ENCODE measurements at regions not wholly inside any gene's neighbourhood (a gene's known extent, or its start where the extent isn't known, plus 50 kb on each side); places are given as distances from the start of the nearest gene placed in this dataset.

DNA sequence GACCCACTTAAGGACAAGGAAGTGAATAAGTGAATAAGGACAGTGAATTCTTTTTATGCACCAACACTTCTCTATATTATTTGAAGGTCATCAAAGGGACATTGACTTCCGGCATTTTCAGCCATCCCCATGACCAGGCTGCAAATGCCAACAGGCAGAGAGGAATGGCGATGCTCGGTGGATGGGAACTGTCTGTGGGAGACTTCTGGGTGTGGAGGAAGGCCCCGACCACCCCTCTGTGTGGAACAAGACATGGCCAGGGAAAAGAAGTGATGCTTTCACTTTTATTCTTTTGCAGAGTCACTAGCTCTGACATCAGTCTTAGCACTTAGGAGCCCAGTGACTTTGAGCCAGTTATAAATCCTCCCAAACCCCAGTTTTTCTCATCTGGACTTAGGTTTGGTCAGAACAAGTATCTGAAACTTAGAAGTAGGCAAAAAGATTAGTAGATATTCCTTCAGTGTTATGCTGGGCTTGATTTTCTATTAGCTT, 84.5 kb downstream of the KBTBD8 start:
- no peak overlapping the region for H3K4me3 ChIP-seq (replicated peaks; ENCODE audit: low read depth, low read length)
- no peak for DNase-seq (ENCODE audit: extremely low read depth, low read depth)
- TF ChIP-seq, protein P1, sequence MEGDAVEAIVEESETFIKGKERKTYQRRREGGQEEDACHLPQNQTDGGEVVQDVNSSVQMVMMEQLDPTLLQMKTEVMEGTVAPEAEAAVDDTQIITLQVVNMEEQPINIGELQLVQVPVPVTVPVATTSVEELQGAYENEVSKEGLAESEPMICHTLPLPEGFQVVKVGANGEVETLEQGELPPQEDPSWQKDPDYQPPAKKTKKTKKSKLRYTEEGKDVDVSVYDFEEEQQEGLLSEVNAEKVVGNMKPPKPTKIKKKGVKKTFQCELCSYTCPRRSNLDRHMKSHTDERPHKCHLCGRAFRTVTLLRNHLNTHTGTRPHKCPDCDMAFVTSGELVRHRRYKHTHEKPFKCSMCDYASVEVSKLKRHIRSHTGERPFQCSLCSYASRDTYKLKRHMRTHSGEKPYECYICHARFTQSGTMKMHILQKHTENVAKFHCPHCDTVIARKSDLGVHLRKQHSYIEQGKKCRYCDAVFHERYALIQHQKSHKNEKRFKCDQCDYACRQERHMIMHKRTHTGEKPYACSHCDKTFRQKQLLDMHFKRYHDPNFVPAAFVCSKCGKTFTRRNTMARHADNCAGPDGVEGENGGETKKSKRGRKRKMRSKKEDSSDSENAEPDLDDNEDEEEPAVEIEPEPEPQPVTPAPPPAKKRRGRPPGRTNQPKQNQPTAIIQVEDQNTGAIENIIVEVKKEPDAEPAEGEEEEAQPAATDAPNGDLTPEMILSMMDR (IDR thresholded peaks at IDR 0.05; ENCODE audit: low read depth, low read length, missing control alignments): no peak

DNA sequence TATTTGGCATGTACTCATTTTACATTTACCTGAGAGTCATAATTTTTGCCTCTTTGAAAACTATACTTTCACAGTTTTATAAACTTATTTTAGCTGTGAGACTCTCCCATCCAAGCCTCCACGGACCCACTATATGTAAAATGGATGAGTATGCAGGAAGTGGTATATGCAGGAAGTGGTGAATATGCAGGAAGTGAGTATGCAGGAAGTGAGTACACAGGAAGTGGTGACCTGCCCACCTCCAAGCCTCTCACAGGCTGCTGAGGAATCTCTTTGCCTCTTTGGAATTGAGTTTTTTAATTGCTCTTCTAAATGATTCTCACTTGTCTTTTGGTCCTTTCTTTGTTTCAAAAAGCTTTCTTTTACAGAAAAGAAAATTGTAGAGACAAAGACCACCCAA, 85.2 kb downstream of the KBTBD8 start:
- TF ChIP-seq, protein P1 (IDR thresholded peaks at IDR 0.05; ENCODE audit: low read depth, low read length, missing control alignments): no peak
- no peak overlapping the region for H3K4me3 ChIP-seq (replicated peaks; ENCODE audit: low read depth, low read length)
- peak; percentile 43 for DNase-seq (ENCODE audit: extremely low read depth, low read depth)

- TF ChIP-seq, protein P1 (IDR thresholded peaks at IDR 0.05; ENCODE audit: low read depth, low read length, missing control alignments): no peak
- H3K4me3 ChIP-seq (replicated peaks; ENCODE audit: low read depth, low read length): no peak overlapping the region
- no peak for DNase-seq (ENCODE audit: extremely low read depth, low read depth)
Measured at GRCh38 chr3:67087788-67088187, 89.7 kb downstream of the KBTBD8 start.

DNA sequence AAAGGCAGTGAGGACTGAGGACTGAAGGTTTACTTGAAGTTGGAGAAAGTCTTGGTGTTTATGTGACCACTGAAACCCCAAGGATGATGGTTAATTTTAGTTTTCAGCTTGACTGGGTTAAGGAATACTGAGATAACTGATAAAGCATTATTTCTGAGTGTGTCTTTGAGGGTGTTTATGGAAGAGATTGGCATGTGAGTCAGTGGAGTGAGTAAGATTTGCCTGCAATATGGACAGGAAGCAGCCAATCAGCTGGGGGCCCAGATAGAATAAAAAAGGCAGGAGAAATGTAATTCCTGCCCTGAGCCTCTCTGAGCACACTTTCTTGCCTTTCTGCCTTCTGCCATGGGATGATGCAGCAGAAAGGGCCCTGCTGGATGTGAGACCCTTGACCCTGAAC, 92.4 kb downstream of the KBTBD8 start:
- DNase-seq (ENCODE audit: extremely low read depth, low read depth): no peak
- no peak overlapping the region for H3K4me3 ChIP-seq (replicated peaks; ENCODE audit: low read depth, low read length)
- TF ChIP-seq, protein P1 (IDR thresholded peaks at IDR 0.05; ENCODE audit: low read depth, low read length, missing control alignments): no peak

DNA sequence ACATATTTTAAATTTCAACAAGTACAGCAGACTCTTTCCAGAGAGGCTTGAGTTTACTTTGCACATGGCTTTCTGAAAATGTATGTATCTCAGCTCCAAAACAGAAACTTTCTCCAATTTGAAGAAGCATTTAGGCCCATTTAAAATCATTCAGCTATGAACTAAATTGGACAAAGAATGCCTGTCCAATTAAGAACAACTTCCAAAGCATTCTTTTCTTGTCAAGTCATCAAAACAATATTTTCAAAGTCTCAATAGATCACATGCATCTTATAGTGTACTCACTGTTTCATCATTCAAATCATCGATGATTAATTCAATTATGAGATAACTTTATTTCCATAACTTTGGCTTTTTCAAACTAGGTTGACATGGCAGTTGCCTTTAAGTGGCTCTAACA, 95.2 kb downstream of the KBTBD8 start:
- H3K4me3 ChIP-seq (replicated peaks; ENCODE audit: low read depth, low read length): no peak overlapping the region
- no peak for DNase-seq (ENCODE audit: extremely low read depth, low read depth)
- TF ChIP-seq, protein P1 (IDR thresholded peaks at IDR 0.05; ENCODE audit: low read depth, low read length, missing control alignments): no peak

GRCh38 chr3:67094167-67094566, 96.1 kb downstream of the KBTBD8 start:
- no peak overlapping the region for H3K4me3 ChIP-seq (replicated peaks; ENCODE audit: low read depth, low read length)
- TF ChIP-seq, protein P1 (IDR thresholded peaks at IDR 0.05; ENCODE audit: low read depth, low read length, missing control alignments): no peak
- DNase-seq (ENCODE audit: extremely low read depth, low read depth): no peak

GRCh38 chr3:67094774-67095173, 96.7 kb downstream of the KBTBD8 start:
- TF ChIP-seq, protein P1 (IDR thresholded peaks at IDR 0.05; ENCODE audit: low read depth, low read length, missing control alignments): no peak
- DNase-seq (ENCODE audit: extremely low read depth, low read depth): peak; percentile 25
- H3K4me3 ChIP-seq (replicated peaks; ENCODE audit: low read depth, low read length): no peak overlapping the region
